Activated naive CD4-positive, alpha-beta T cell treated with anti-CD3 and anti-CD28 coated beads, Interleukin-2, amount 10 ng/mL, durations not matched to agents 7 days and 5 days (primary cell): ENCODE measurements at regions not wholly inside any gene's neighbourhood (a gene's known extent, or its start where the extent isn't known, plus 50 kb on each side); places are given as distances from the start of the nearest gene placed in this dataset.

Source experiments
- CTCF ChIA-PET: fragments of 350-600 bp; sonication (Branson Sonifier 250); formaldehyde crosslinking; loops from one replicate; lab custom pipeline; 2021; ENCODE audit warnings: antibody characterized with exemption; lab: Charles Lee
- DNase-seq: peaks from one replicate; pipeline ENCODE4 v3.0.0-alpha.2; 2020
- H3K27ac Mint-ChIP-seq: one replicate; pipeline ENCODE4 v1.8.0; 2021; ENCODE audit warnings: mild to moderate bottlenecking, moderate library complexity, mixed read lengths
- H3K27me3 Mint-ChIP-seq: one replicate; pipeline ENCODE4 v1.8.0; 2021; ENCODE audit warnings: mild to moderate bottlenecking, mixed read lengths
- H3K36me3 Mint-ChIP-seq: one replicate; pipeline ENCODE4 v1.8.0; 2021; ENCODE audit warnings: mixed read lengths
- H3K4me1 Mint-ChIP-seq: one replicate; pipeline ENCODE4 v1.8.0; 2021; ENCODE audit warnings: mixed read lengths
- H3K4me3 Mint-ChIP-seq: one replicate; pipeline ENCODE4 v1.8.0; 2021; ENCODE audit warnings: mild to moderate bottlenecking, moderate library complexity, mixed read lengths
- H3K9me3 Mint-ChIP-seq: one replicate; pipeline ENCODE4 v1.8.0; 2021; ENCODE audit warnings: mixed read lengths

DNA sequence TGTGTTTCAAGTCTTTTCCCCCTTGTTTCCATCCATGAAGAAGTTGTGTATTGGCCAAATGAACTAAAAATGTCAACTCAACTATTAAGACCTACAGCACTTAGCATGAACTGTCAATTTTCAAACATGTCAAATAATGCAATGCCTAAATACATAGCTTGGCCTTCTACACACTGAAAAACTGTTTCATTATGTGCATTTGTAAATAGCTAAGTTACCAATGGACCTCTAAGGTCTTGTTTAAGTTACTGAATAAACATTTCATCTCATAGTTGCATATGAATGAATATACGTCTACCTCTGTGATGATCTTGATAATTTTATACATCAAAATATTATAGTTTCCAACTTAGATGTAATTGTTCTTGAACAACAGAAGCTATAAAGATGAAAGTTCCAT lies 744.5 kb downstream of the EFNB2 start:
- Mint-ChIP-seq H3K4me1 (no peaks in the 10 kb centered on the region), H3K27me3 (no peaks in the 10 kb centered on the region), H3K27ac (no peak overlapping the region), H3K4me3 (no peak overlapping the region), H3K9me3 (no peaks in the 10 kb centered on the region), H3K36me3 (no peaks in the 10 kb centered on the region)
- CTCF ChIA-PET: no interaction called here
- DNase-seq: no peak

DNA sequence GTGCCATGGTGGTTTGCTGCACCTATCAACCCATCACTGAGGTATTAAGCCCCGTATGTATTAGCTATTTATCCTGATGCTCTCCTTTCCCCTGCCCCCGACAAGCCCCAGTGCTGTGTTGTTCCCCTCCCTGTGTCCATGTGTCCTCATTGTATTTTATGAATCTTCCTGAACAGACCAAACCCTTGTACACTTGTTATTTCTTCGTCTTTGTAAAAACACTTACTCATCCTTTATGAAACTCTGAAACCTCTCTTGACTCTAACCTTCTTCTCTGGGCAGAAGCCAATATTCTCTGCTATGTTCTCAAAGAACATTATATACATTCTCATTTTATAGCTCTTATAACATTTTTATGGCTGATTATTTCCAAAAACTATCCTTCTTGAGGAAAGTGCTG lies 746.9 kb downstream of the EFNB2 start:
- H3K9me3 Mint-ChIP-seq: no peaks in the 10 kb centered on the region
- no peaks in the 10 kb centered on the region for H3K4me1 Mint-ChIP-seq
- no peaks in the 10 kb centered on the region for H3K36me3 Mint-ChIP-seq
- CTCF ChIA-PET: interaction anchor here (0.6 kb wide), 1 partner anchor 557 kb away, joined by 3 read pairs; no protein-coding TSS in a partner anchor
- no peaks in the 10 kb centered on the region for H3K27me3 Mint-ChIP-seq
- no peak overlapping the region for H3K4me3 Mint-ChIP-seq
- no peak overlapping the region for H3K27ac Mint-ChIP-seq
- no peak for DNase-seq

DNA sequence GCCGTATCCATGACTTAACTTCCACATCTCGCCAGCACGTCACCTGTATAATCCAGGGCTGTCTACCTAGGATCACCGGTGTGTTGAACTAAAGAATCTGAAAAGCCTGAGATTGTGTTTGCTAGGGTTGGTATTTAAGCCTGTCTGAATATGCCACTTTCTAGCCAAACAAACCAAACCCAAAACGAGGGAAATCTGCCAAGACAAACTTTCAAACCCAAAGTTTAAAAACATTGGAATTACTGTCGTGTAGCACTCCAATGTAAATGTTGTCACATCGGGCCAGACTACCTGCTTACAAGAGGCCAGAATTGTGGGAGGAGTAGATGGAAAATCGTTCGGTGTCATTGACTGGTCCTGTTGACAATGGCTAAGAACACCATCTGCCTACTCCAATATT lies 747.8 kb downstream of the EFNB2 start:
- H3K4me1 Mint-ChIP-seq: no peaks in the 10 kb centered on the region
- no peak for DNase-seq
- CTCF ChIA-PET: no interaction called here
- H3K27ac Mint-ChIP-seq: no peak overlapping the region
- no peaks in the 10 kb centered on the region for H3K27me3 Mint-ChIP-seq
- H3K9me3 Mint-ChIP-seq: no peaks in the 10 kb centered on the region
- H3K36me3 Mint-ChIP-seq: no peaks in the 10 kb centered on the region
- H3K4me3 Mint-ChIP-seq: no peak overlapping the region

DNA sequence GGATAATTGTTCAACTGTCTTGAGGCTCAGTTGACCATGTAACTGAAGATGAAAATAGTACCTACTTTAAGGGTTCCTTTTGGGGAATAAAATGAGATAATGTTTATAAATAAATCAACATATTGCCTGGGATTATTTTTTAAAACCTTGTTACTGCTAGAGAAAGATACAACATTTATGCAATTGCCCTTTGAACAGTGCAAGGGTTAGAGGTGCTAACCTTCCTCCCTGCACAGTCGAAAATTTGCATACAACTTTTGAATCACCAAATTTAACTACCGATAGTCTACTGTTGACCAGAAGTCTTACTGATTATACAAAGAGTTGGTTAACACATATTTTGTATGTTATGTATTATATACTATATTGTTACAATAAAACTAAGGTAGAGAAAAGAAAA lies 750.0 kb downstream of the EFNB2 start:
- Mint-ChIP-seq H3K4me1 (no peaks in the 10 kb centered on the region), H3K36me3 (no peaks in the 10 kb centered on the region), H3K9me3 (no peaks in the 10 kb centered on the region), H3K27me3 (no peaks in the 10 kb centered on the region), H3K27ac (no peak overlapping the region), H3K4me3 (no peak overlapping the region)
- DNase-seq: no peak
- CTCF ChIA-PET: no interaction called here

DNA sequence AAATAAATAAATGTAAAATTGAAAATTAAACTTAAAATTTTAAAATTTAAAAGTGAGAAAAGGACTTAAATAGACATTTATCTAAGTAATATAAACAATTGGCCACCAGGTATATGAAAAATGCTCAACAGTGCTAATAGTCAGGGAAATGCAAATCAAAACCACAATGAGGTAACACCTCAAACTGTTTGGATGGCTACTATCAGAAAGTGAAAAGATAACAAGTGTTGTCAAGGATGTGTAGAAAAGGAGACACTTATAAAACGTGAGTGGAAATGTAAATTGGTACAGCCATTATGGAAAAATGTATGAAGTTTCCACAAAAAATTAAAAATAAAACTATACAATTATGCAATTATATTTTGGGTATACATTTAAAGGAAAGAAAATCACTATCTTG lies 752.2 kb downstream of the EFNB2 start:
- Mint-ChIP-seq H3K27ac (no peak overlapping the region), H3K4me1 (no peaks in the 10 kb centered on the region), H3K9me3 (no peaks in the 10 kb centered on the region), H3K27me3 (no peaks in the 10 kb centered on the region), H3K4me3 (no peak overlapping the region), H3K36me3 (no peaks in the 10 kb centered on the region)
- CTCF ChIA-PET: no interaction called here
- DNase-seq: no peak

DNA sequence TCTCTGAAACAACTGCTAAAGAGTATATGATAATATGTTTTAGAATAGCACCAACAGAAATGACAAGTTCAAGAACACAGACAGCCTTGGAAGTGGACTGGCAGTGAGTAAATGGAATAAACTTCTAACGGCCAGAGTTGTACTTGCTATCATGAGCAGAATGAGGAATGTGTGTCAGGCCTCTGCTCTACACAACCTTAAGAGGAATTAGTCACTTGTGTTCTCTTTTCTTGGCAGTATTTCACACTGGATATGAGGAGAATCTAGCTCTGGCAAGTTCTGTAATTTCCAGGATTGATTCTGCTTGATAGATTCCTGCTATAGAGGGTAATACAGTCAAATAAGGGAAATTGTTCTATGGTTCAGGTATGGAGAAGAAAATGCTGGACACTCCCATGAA lies 757.3 kb downstream of the EFNB2 start:
- CTCF ChIA-PET: no interaction called here
- Mint-ChIP-seq H3K4me1 (no peaks in the 10 kb centered on the region), H3K27ac (no peak overlapping the region), H3K27me3 (no peaks in the 10 kb centered on the region), H3K36me3 (no peaks in the 10 kb centered on the region), H3K9me3 (no peaks in the 10 kb centered on the region), H3K4me3 (no peak overlapping the region)
- DNase-seq: no peak

DNA sequence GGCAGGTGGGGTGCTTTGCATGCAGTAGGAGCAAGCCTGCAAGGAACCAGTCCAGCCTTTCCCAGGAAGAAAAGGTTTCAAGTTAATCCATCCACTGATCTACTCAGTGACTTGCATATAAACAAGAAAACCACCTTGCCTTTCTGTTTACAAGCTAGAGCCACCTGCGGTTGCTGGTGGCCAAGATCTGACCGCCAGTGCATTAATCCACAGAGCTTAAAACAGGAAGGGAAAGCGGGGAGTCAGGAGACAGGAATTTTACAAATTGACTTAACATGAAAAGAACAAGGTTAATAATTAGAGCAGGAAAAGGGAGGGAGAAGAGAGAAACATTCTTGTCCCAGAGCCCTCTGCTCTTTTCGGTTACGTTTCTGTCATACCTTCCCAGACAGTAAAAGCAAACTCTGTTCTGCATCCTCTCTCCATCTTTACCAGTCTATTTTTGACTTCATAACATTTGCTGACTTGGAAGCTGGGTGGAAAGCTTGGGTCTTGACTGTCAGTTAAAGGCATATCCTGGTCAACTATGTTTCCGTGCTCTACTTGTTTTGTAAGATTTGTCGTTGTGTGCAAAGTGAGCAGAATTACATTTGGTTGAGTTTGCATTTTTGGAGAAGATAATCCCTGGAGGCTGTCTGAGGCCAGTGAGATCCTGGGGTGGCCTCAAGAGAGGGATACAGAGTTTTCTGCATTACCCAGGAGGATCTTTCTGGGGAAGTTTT lies 760.6 kb downstream of the EFNB2 start:
- no peak for DNase-seq
- Mint-ChIP-seq H3K27ac (no peak overlapping the region), H3K27me3 (no peaks in the 10 kb centered on the region), H3K9me3 (no peaks in the 10 kb centered on the region), H3K4me1 (no peaks in the 10 kb centered on the region), H3K4me3 (no peak overlapping the region), H3K36me3 (no peaks in the 10 kb centered on the region)
- CTCF ChIA-PET: interaction anchor here (0.6 kb wide), 1 partner anchor 1853 kb away, joined by 3 read pairs; no protein-coding TSS in a partner anchor

DNA sequence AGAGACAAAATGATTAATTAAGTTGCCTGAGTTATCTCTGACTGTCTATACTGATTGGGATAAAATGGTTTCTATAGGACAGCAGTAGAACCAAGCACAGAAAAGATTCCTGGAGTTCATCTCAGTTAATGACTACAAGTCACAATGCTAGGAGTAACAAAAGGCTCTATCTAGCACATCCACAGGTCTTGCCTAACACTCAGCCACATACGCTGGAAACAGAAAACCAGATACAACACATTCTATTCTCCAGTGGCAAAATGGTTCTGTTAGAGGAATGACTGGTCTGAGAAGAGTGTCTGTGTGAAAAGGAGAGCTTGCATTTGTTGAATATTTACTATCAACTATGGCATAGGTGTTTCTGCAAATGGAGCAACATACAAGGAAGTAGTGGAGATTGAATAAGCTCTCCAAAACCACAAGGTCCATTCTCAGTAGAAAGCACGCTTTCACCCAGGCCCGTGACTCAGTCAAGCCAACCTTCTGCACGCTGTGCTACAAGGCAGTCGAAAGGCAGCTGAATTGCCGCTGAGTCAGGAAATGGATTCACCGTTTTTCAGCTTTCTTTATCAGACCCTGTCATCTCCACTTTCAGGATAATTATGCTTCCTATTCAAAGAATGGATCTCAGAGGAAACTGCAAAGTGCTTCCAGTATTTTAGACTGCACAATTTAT lies 761.5 kb downstream of the EFNB2 start:
- no peak overlapping the region for H3K4me3 Mint-ChIP-seq
- no peak overlapping the region for H3K27ac Mint-ChIP-seq
- H3K36me3 Mint-ChIP-seq: no peaks in the 10 kb centered on the region
- H3K27me3 Mint-ChIP-seq: no peaks in the 10 kb centered on the region
- CTCF ChIA-PET: no interaction called here
- no peaks in the 10 kb centered on the region for H3K4me1 Mint-ChIP-seq
- H3K9me3 Mint-ChIP-seq: no peaks in the 10 kb centered on the region
- DNase-seq: no peak

DNA sequence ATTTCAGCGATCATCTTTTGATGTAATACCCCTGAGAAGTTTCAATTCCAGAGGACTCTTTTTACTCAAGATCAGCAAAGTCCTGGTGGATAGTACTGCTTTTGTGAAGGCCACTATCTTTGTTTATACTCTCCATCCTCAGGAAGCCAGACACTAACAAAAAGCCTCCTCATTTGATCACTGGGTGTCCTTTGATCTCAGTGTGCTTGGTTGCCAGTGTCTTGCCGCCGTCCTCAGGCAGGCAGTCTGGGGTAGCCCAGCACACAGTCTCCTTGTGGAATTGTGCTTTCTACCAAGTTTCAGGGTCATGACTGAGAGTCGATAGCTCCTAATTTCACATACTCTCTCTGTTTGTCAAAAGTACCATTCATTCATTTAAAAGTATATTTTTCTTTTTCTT lies 762.2 kb downstream of the EFNB2 start:
- CTCF ChIA-PET: no interaction called here
- Mint-ChIP-seq H3K27ac (no peak overlapping the region), H3K4me3 (no peak overlapping the region), H3K9me3 (no peaks in the 10 kb centered on the region), H3K36me3 (no peaks in the 10 kb centered on the region), H3K4me1 (no peaks in the 10 kb centered on the region), H3K27me3 (no peaks in the 10 kb centered on the region)
- DNase-seq: no peak

DNA sequence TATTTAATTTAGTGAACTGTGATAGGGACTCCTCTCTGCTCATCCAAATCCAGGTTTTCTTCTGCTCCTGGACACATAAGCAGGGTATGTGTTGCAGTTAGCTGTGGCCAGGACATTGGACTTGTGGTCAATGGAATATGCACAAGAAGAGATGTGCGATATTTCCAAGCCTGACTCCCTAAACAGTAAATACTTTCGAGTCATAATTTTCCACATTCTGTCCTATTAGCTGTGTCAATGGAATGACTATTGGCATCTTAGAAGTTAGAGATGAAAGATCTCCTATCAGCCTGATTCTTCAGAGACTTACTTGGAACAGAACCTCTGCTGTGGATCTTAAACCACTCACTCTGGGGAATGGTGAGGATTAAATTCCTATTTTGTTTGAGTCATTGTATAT lies 771.0 kb downstream of the EFNB2 start:
- DNase-seq: no peak
- no peaks in the 10 kb centered on the region for H3K36me3 Mint-ChIP-seq
- no peak overlapping the region for H3K4me3 Mint-ChIP-seq
- H3K27ac Mint-ChIP-seq: no peak overlapping the region
- H3K9me3 Mint-ChIP-seq: no peaks in the 10 kb centered on the region
- CTCF ChIA-PET: no interaction called here
- H3K4me1 Mint-ChIP-seq: no peaks in the 10 kb centered on the region
- no peaks in the 10 kb centered on the region for H3K27me3 Mint-ChIP-seq

DNA sequence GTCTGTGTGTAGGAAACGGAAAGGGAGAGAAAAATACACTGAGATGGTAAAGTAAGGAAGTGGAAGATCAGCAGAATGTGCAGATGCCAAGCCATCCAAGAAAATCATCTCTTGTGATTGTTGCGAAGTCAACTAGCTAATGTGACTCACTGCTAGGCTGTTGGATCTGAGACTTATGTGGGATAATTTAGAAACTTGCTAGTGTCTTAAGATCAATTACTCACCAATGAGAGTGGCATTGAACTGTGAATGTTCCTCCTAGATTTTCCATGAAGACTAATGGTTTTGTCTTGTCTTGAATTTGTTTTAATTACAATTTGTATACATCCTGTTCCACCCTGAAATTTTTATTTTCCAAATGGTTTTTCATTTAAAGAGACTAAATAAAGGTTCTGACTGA lies 771.6 kb downstream of the EFNB2 start:
- no peak for DNase-seq
- Mint-ChIP-seq H3K27ac (no peak overlapping the region), H3K4me1 (no peaks in the 10 kb centered on the region), H3K9me3 (no peaks in the 10 kb centered on the region), H3K27me3 (no peaks in the 10 kb centered on the region), H3K36me3 (no peaks in the 10 kb centered on the region), H3K4me3 (no peak overlapping the region)
- CTCF ChIA-PET: no interaction called here

DNA sequence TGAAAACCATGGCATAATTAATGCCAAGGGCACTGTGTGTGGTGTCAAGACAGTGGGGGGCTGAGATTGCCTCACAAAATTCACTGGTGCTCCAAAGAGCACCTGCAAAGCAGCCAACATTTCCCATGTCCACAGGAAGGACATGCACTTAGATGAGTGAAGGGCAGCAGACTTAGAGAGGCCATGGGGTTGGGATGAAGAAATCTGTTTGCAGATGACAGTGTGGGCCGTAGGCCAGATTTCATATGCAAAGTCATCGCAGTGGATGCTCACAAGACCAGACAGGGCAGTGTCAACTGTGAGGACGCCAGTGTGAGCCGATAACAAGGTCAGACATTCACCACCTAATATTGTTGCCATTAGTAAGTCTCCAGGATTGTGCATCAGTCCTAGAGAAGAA lies 773.4 kb downstream of the EFNB2 start:
- H3K27ac Mint-ChIP-seq: no peak overlapping the region
- no peaks in the 10 kb centered on the region for H3K4me1 Mint-ChIP-seq
- H3K36me3 Mint-ChIP-seq: no peaks in the 10 kb centered on the region
- DNase-seq: no peak
- H3K9me3 Mint-ChIP-seq: no peaks in the 10 kb centered on the region
- CTCF ChIA-PET: no interaction called here
- H3K4me3 Mint-ChIP-seq: no peak overlapping the region
- no peaks in the 10 kb centered on the region for H3K27me3 Mint-ChIP-seq

DNA sequence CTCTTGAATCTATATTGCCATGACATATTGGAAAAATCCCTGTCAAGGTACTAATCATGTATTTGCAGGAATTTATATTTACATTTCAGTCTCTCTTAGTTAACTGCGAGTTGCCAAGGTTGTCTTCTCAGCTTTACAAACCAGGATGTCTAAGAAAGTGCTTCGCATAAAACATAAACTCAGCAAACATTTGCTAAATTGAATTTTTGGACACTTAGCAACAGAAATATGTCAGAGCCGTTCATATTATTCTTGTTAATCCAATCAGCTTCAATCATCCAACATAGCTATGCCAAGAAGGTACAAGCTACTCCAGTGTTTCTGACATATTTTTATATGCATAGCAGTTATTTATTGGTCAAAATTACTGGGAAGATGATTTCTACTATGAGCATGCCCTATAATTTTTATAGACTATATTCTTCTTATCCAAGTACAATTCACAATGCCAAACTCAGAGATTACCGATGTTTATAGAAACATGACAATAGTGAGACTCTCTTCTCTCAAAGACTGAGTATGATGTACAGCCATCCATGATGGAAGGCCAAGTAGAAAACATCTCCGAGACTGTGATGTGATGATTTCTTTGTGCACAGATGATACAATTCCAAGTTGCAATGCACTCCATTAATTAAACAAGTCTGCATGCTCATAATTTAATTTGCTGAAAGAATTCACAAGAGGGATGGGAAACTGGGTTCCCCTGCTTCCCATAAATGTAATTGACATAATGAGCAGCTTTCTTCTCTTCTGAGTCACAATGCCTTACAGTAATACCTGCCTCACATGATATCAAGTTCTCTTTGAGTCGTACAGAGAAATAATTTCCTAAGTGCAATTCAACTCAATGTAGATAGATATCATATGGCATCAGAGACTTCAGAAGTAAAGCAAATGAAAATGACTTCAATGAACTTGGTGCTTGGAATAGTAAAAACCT lies 776.3 kb downstream of the EFNB2 start:
- H3K4me1 Mint-ChIP-seq: no peaks in the 10 kb centered on the region
- H3K27ac Mint-ChIP-seq: no peak overlapping the region
- H3K27me3 Mint-ChIP-seq: no peaks in the 10 kb centered on the region
- no peak for DNase-seq
- H3K36me3 Mint-ChIP-seq: no peaks in the 10 kb centered on the region
- CTCF ChIA-PET: no interaction called here
- H3K9me3 Mint-ChIP-seq: no peaks in the 10 kb centered on the region
- no peak overlapping the region for H3K4me3 Mint-ChIP-seq

DNA sequence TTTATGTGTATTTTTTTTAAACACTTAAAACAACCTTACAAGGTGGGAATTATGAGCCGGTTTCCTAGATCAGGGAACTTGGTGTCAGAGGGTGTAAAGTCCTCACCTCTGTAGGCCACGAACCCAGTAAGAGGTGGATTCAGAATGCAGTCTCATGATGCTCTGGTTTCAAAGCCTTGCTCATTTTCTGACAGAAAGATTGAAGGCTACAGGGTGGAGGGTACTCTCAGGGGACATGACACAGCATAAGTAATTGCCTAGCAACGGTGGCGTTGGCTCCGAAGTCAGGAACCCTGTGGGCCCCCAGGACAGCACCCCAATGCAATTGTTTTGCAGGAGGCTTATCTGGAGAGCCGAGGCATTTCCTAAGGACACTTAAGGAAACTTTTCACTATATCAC lies 794.7 kb downstream of the EFNB2 start:
- peaks cover 4% of the 10 kb centered on the region for H3K9me3 Mint-ChIP-seq
- H3K4me1 Mint-ChIP-seq: no peaks in the 10 kb centered on the region
- CTCF ChIA-PET: no interaction called here
- no peak for DNase-seq
- H3K36me3 Mint-ChIP-seq: no peaks in the 10 kb centered on the region
- H3K27ac Mint-ChIP-seq: no peak overlapping the region
- H3K27me3 Mint-ChIP-seq: no peaks in the 10 kb centered on the region
- no peak overlapping the region for H3K4me3 Mint-ChIP-seq
